AG04450 (cell line): ENCODE measurements at regions not wholly inside any gene's neighbourhood (a gene's known extent, or its start where the extent isn't known, plus 50 kb on each side); places are given as distances from the start of the nearest gene placed in this dataset.

Source experiments
- CTCF ChIA-PET: fragments of 300-600, 350-600 bp; formaldehyde crosslinking; extraction: SDS; loops from one replicate; lab custom pipeline; 2022; ENCODE audit warnings: antibody characterized with exemption, inconsistent platforms; lab: Charles Lee
- POLR2A ChIA-PET: fragments of 350-600 bp; formaldehyde crosslinking; extraction: SDS; loops from one replicate; lab custom pipeline; 2021; ENCODE audit warnings: antibody characterized with exemption, inconsistent platforms; lab: Yijun Ruan, JAX
- DNase-seq: peaks from one replicate; pipeline ENCODE4 v3.0.0-alpha.2; 2011; ENCODE audit warnings: low read depth, low spot score
- H3K27ac ChIP-seq: one replicate; pipeline ENCODE4 v1.5.1; 2012; ENCODE audit warnings: low read depth, low read length, control low read depth
- H3K27me3 ChIP-seq: one replicate; pipeline ENCODE4 v1.6.0; 2012; ENCODE audit warnings: low read length; ENCODE audit not compliant: control insufficient read depth, insufficient read depth
- H3K4me3 ChIP-seq: 2 replicates; pipeline ENCODE4 v1.5.1; 2011; ENCODE audit warnings: mild to moderate bottlenecking, low read depth, low read length, control low read depth
- H3K9me3 ChIP-seq: 2 replicates; pipeline ENCODE4 v1.5.1; 2012; ENCODE audit warnings: low read length; ENCODE audit not compliant: control insufficient read depth, insufficient read depth
- CTCF ChIP-seq: IDR thresholded peaks from 2 replicates; pipeline ENCODE4 v1.5.1; 2011; ENCODE audit warnings: low read depth, low read length, control low read depth, inconsistent platforms

GRCh38 chr14:28820677-28821076 is 54.1 kb downstream of the FOXG1 start:
- Histone ChIP-seq H3K4me3 (no peak overlapping the region), H3K27me3 (no peaks in the 10 kb centered on the region), H3K27ac (no peak overlapping the region), H3K9me3 (0 out of 2 replicates have a peak, but pooled peaks cover 2% of the 10 kb centered on the region)
- no peak for TF ChIP-seq CTCF
- ChIA-PET POLR2A (no interaction called here), CTCF (no interaction called here)
- no peak for DNase-seq

GRCh38 chr14:28821993-28822392 is 55.4 kb downstream of the FOXG1 start:
- no peak for DNase-seq
- ChIA-PET POLR2A (no interaction called here), CTCF (no interaction called here)
- H3K4me3 ChIP-seq: no peak overlapping the region
- no peak overlapping the region for H3K27ac ChIP-seq
- TF ChIP-seq CTCF: no peak
- H3K9me3 ChIP-seq: 0 out of 2 replicates have a peak, but pooled peaks cover 2% of the 10 kb centered on the region
- H3K27me3 ChIP-seq: no peaks in the 10 kb centered on the region

- H3K27ac ChIP-seq: no peak overlapping the region
- TF ChIP-seq CTCF: no peak
- 0 out of 2 replicates have a peak, but pooled peaks cover 2% of the 10 kb centered on the region for H3K9me3 ChIP-seq
- no peak overlapping the region for H3K4me3 ChIP-seq
- CTCF ChIA-PET: no interaction called here
- POLR2A ChIA-PET: no interaction called here
- no peak for DNase-seq
- H3K27me3 ChIP-seq: no peaks in the 10 kb centered on the region
Observed at GRCh38 chr14:28823245-28823644, 56.7 kb downstream of the FOXG1 start.

- POLR2A ChIA-PET: no interaction called here
- no peak overlapping the region for H3K4me3 ChIP-seq
Observed at GRCh38 chr14:28830115-28830534, 63.5 kb downstream of the FOXG1 start.

More at GRCh38 chr14:28830115-28830534, 63.5 kb downstream of the FOXG1 start:
- CTCF ChIA-PET: interaction anchor here (1.2 kb wide), 1 partner anchor 76 kb away, joined by 4 read pairs; no protein-coding TSS in a partner anchor
- no peak for DNase-seq
- H3K27ac ChIP-seq: no peak overlapping the region
- TF ChIP-seq CTCF: no peak
- no peaks in the 10 kb centered on the region for H3K27me3 ChIP-seq
- H3K9me3 ChIP-seq: peaks cover 5% of the 10 kb centered on the region; the same call in 1 of the 2 replicates
